ENCODE measurements at regions not wholly inside any gene's neighbourhood (a gene's known extent, or its start where the extent isn't known, plus 50 kb on each side); places are given as distances from the start of the nearest gene placed in this dataset.

- TF ChIP-seq CTCF (IDR thresholded peaks at IDR 0.05; ENCODE audit: insufficient read depth, low read length, poor library complexity, severe bottlenecking): no peak
- TF ChIP-seq EZH2phosphoT487 (conservative IDR thresholded peaks at IDR 0.05; ENCODE audit: low read length): no peak
Measured at GRCh38 chr1:219749370-219749769, 136.5 kb upstream of the ZC3H11B start.
